A673 (cell line): ENCODE measurements at regions not wholly inside any gene's neighbourhood (a gene's known extent, or its start where the extent isn't known, plus 50 kb on each side); places are given as distances from the start of the nearest gene placed in this dataset.

Experiments used
- BruUV-seq: library from RNA; stranded (reverse); fragments of 400-500 nt; replicated peaks from 2 replicates; lab custom pipeline; 2021; lab: Mats Ljungman, UMichigan
- CTCF ChIA-PET: fragments of 300-600 bp; sonication (Branson Sonifier 250); formaldehyde crosslinking; loops from one replicate; lab custom pipeline; 2022; ENCODE audit warnings: antibody characterized with exemption; lab: Charles Lee
- POLR2A ChIA-PET: fragments of 300-600 bp; sonication (Branson Sonifier 250); formaldehyde crosslinking; loops from one replicate; lab custom pipeline; 2022; ENCODE audit warnings: antibody characterized with exemption; ENCODE audit not compliant: low non-redundant PET; lab: Charles Lee
- DNase-seq: peaks from one replicate; pipeline ENCODE4 v3.0.0-alpha.2; 2015; ENCODE audit warnings: low spot score
- H3K27ac ChIP-seq: fragments of 200-600 bp; sonication (generic); 2 replicates; pipeline ENCODE4 v1.5.1; 2016; ENCODE audit warnings: mixed run types, low read depth, mild to moderate bottlenecking, mixed read lengths, antibody characterized with exemption, low read length; ENCODE audit not compliant: poor library complexity, severe bottlenecking
- H3K27me3 ChIP-seq: fragments of 200-600 bp; sonication (generic); replicated peaks from 2 replicates; pipeline ENCODE4 v1.6.1; 2017; ENCODE audit warnings: mixed run types, low read depth, mild to moderate bottlenecking, mixed read lengths, antibody characterized with exemption, low read length; ENCODE audit not compliant: insufficient read depth, poor library complexity
- H3K36me3 ChIP-seq: fragments of 200-600 bp; sonication (generic); 2 replicates; pipeline ENCODE4 v1.6.1; 2016; ENCODE audit warnings: mixed run types, mild to moderate bottlenecking, mixed read lengths, antibody characterized with exemption, low read length; ENCODE audit not compliant: insufficient read depth, poor library complexity, severe bottlenecking
- H3K4me1 ChIP-seq: fragments of 200-600 bp; sonication (generic); 2 replicates; pipeline ENCODE4 v1.6.1; 2017; ENCODE audit warnings: mixed run types, mild to moderate bottlenecking, mixed read lengths, antibody characterized with exemption, low read length; ENCODE audit not compliant: insufficient read depth, poor library complexity, severe bottlenecking
- H3K4me3 ChIP-seq: fragments of 200-600 bp; sonication (generic); 2 replicates; pipeline ENCODE4 v1.5.1; 2016; ENCODE audit warnings: low read depth, mixed run types, mild to moderate bottlenecking, mixed read lengths, low read length; ENCODE audit not compliant: poor library complexity, severe bottlenecking
- H3K9me3 ChIP-seq: fragments of 200-600 bp; sonication (generic); 2 replicates; pipeline ENCODE4 v1.6.1; 2016; ENCODE audit warnings: mixed run types, low read depth, mild to moderate bottlenecking, mixed read lengths, antibody characterized with exemption, low read length; ENCODE audit not compliant: poor library complexity, severe bottlenecking
- CTCF ChIP-seq: fragments of 300-800, 200-600 bp; sonication (generic); conservative IDR thresholded peaks from 2 replicates; pipeline ENCODE4 v1.5.1; 2017; ENCODE audit warnings: low read depth, mild to moderate bottlenecking, antibody characterized with exemption, low read length, moderate library complexity, mixed read lengths
- EZH2 ChIP-seq: fragments of 200-600 bp; sonication (generic); IDR thresholded peaks from 2 replicates; pipeline ENCODE4 v1.6.1; 2017; ENCODE audit warnings: borderline replicate concordance, low read depth, mild to moderate bottlenecking, mixed read lengths, antibody characterized with exemption, low read length; ENCODE audit not compliant: poor library complexity, severe bottlenecking
- intact Hi-C: fragments of 100-400 bp; cut with micrococcal nuclease; formaldehyde crosslinking; loops from one replicate; pipeline ENCODE4 v1.10.0; 2022; ENCODE audit not compliant: unreplicated experiment

GRCh38 chr12:105858981-105859710 lies 279.6 kb downstream of the NUAK1 start:
- Histone ChIP-seq H3K27me3 (no peaks in the 10 kb centered on the region), H3K27ac (no peak overlapping the region), H3K4me3 (no peak overlapping the region), H3K36me3 (no peaks in the 10 kb centered on the region), H3K9me3 (no peaks in the 10 kb centered on the region), H3K4me1 (no peaks in the 10 kb centered on the region)
- POLR2A ChIA-PET = no interaction called here
- intact Hi-C loops = no loop called here
- CTCF ChIA-PET = no interaction called here
- no peak for TF ChIP-seq EZH2
- no peak for TF ChIP-seq CTCF
- no peak for DNase-seq
- no TSS peak for BruUV-seq

- TF ChIP-seq EZH2 (no peak), CTCF (no peak)
- no peaks in the 10 kb centered on the region for H3K4me1 ChIP-seq
- intact Hi-C loops = no loop called here
- ChIA-PET CTCF (no interaction called here), POLR2A (no interaction called here)
- no peaks in the 10 kb centered on the region for H3K36me3 ChIP-seq
- H3K9me3 ChIP-seq = no peaks in the 10 kb centered on the region
- H3K27ac ChIP-seq = no peak overlapping the region
- no peaks in the 10 kb centered on the region for H3K27me3 ChIP-seq
- H3K4me3 ChIP-seq = no peak overlapping the region
- no TSS peak for BruUV-seq
- no peak for DNase-seq
Measured at GRCh38 chr12:105860561-105861207, 278.1 kb downstream of the NUAK1 start.

GRCh38 chr12:105861227-105861626 lies 277.5 kb downstream of the NUAK1 start:
- Histone ChIP-seq H3K4me3 (no peak overlapping the region), H3K36me3 (no peaks in the 10 kb centered on the region), H3K27me3 (no peaks in the 10 kb centered on the region), H3K4me1 (no peaks in the 10 kb centered on the region), H3K9me3 (no peaks in the 10 kb centered on the region), H3K27ac (no peak overlapping the region)
- ChIA-PET POLR2A (no interaction called here), CTCF (no interaction called here)
- no peak for DNase-seq
- no TSS peak for BruUV-seq
- intact Hi-C loops = no loop called here
- no peak for TF ChIP-seq CTCF
- no peak for TF ChIP-seq EZH2
